Osteoblast (primary cell): ENCODE measurements at regions not wholly inside any gene's neighbourhood (a gene's known extent, or its start where the extent isn't known, plus 50 kb on each side); places are given as distances from the start of the nearest gene placed in this dataset.

ENCODE experiments used
- DNase-seq: peaks from one replicate; pipeline ENCODE4 v3.0.0; 2011; ENCODE audit warnings: low spot score, mixed read lengths; ENCODE audit not compliant: insufficient read length; ENCODE audit errors: missing footprints
- H2AFZ ChIP-seq: 2 replicates; pipeline ENCODE4 v1.6.0; 2011; ENCODE audit warnings: mild to moderate bottlenecking, low read length
- H3K27ac ChIP-seq: 2 replicates; pipeline ENCODE4 v1.5.1; 2011; ENCODE audit warnings: mild to moderate bottlenecking, low read depth, low read length, moderate library complexity
- H3K27me3 ChIP-seq: 2 replicates; pipeline ENCODE4 v1.6.0; 2012; ENCODE audit warnings: mild to moderate bottlenecking, control low read depth, inconsistent platforms, low read length, moderate library complexity; ENCODE audit not compliant: insufficient read depth
- H3K36me3 ChIP-seq: 2 replicates; pipeline ENCODE4 v1.5.1; 2011; ENCODE audit warnings: mild to moderate bottlenecking, low read length, control low read depth, moderate library complexity; ENCODE audit not compliant: insufficient read depth
- H3K4me1 ChIP-seq: 2 replicates; pipeline ENCODE4 v1.5.1; 2011; ENCODE audit warnings: mild to moderate bottlenecking, low read length, control low read depth, moderate library complexity; ENCODE audit not compliant: insufficient read depth
- H3K4me2 ChIP-seq: 2 replicates; pipeline ENCODE4 v1.6.0; 2011; ENCODE audit warnings: mild to moderate bottlenecking, low read length; ENCODE audit not compliant: insufficient read depth
- H3K4me3 ChIP-seq: fragments of 200-600 bp; sonication (generic); 3 replicates; pipeline ENCODE4 v1.5.1; 2012; ENCODE audit warnings: mild to moderate bottlenecking, low read length, inconsistent platforms; ENCODE audit not compliant: insufficient read depth
- H3K79me2 ChIP-seq: 2 replicates; pipeline ENCODE4 v1.6.0; 2012; ENCODE audit warnings: mild to moderate bottlenecking, low read length, control low read depth, inconsistent platforms; ENCODE audit not compliant: insufficient read depth
- H3K9me3 ChIP-seq: 2 replicates; pipeline ENCODE4 v1.5.1; 2011; ENCODE audit warnings: low read depth, low read length, control low read depth
- H4K20me1 ChIP-seq: 2 replicates; pipeline ENCODE4 v1.6.0; 2012; ENCODE audit warnings: mild to moderate bottlenecking, low read length, control low read depth; ENCODE audit not compliant: insufficient read depth
- CTCF ChIP-seq: IDR thresholded peaks from 2 replicates; pipeline ENCODE4 v1.5.1; 2011; ENCODE audit warnings: mild to moderate bottlenecking, low read depth, low read length, moderate library complexity; ENCODE audit errors: extremely low read depth

GRCh38 chr11:15370495-15371147 lies 255.9 kb downstream of the INSC start:
- Histone ChIP-seq H3K4me3 (no peak overlapping the region), H3K4me1 (no peaks in the 10 kb centered on the region), H3K79me2 (no peaks in the 10 kb centered on the region), H3K9me3 (peaks cover 2% of the 10 kb centered on the region), H3K27me3 (no peaks in the 10 kb centered on the region), H4K20me1 (no peaks in the 10 kb centered on the region), H2AFZ (no peak overlapping the region), H3K4me2 (no peak overlapping the region), H3K27ac (no peak overlapping the region), H3K36me3 (no peaks in the 10 kb centered on the region)
- no peak for TF ChIP-seq CTCF
- no peak for DNase-seq

GRCh38 chr11:15371533-15371932 lies 256.8 kb downstream of the INSC start:
- Histone ChIP-seq H3K36me3 (no peaks in the 10 kb centered on the region), H3K9me3 (peaks cover 2% of the 10 kb centered on the region), H3K27me3 (no peaks in the 10 kb centered on the region), H3K79me2 (no peaks in the 10 kb centered on the region), H3K27ac (no peak overlapping the region), H3K4me2 (no peak overlapping the region), H3K4me3 (no peak overlapping the region), H2AFZ (no peak overlapping the region), H3K4me1 (no peaks in the 10 kb centered on the region), H4K20me1 (no peaks in the 10 kb centered on the region)
- no peak for DNase-seq
- no peak for TF ChIP-seq CTCF

GRCh38 chr11:15374418-15374817 lies 259.7 kb downstream of the INSC start:
- Histone ChIP-seq H3K9me3 (no peaks in the 10 kb centered on the region), H3K36me3 (no peaks in the 10 kb centered on the region), H3K27me3 (no peaks in the 10 kb centered on the region), H4K20me1 (no peaks in the 10 kb centered on the region), H2AFZ (no peak overlapping the region), H3K79me2 (no peaks in the 10 kb centered on the region), H3K4me1 (no peaks in the 10 kb centered on the region), H3K4me2 (no peak overlapping the region), H3K27ac (no peak overlapping the region), H3K4me3 (no peak overlapping the region)
- no peak for TF ChIP-seq CTCF
- DNase-seq, result no peak

GRCh38 chr11:15378941-15379340 lies 264.2 kb downstream of the INSC start:
- no peaks in the 10 kb centered on the region for H4K20me1 ChIP-seq
- no peaks in the 10 kb centered on the region for H3K27me3 ChIP-seq
- H3K27ac ChIP-seq, result no peak overlapping the region
- H3K9me3 ChIP-seq, result no peaks in the 10 kb centered on the region
- no peak overlapping the region for H3K4me2 ChIP-seq
- H3K36me3 ChIP-seq, result no peaks in the 10 kb centered on the region
- no peaks in the 10 kb centered on the region for H3K4me1 ChIP-seq
- no peak for TF ChIP-seq CTCF
- H3K4me3 ChIP-seq, result no peak overlapping the region
- H3K79me2 ChIP-seq, result no peaks in the 10 kb centered on the region
- H2AFZ ChIP-seq, result no peak overlapping the region
- no peak for DNase-seq
